Renal pelvis (tissue), 1 donor: ENCODE measurements at regions not wholly inside any gene's neighbourhood (a gene's known extent, or its start where the extent isn't known, plus 50 kb on each side); places are given as distances from the start of the nearest gene placed in this dataset.

Experiments
- DNase-seq: peaks from one replicate; pipeline ENCODE4 v3.0.0-alpha.2; 2013

DNA sequence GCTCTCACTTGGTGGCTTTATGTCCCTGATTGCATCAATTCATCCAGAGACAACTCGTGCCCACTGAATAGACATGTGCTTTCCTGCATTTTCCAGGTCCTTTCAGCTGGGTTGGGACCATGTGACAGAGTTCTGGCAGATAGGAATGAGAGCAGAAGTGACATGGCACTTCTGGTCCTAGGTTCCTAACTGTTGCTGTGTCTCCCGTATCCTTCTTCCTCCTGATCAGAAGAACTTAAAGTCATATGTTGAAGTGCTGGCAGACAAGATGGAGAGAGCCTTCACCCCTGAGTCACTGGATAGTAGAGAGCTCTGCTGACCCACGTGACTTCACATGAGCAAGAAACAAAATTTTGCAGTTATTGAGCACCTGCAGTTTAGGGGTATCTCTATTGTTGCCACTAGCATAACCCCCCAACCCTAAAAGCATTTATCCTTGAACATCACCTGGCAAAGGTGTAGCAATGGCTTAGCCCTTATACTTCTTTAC is 80.0 kb downstream of the NREP start:
- no peak for DNase-seq

DNA sequence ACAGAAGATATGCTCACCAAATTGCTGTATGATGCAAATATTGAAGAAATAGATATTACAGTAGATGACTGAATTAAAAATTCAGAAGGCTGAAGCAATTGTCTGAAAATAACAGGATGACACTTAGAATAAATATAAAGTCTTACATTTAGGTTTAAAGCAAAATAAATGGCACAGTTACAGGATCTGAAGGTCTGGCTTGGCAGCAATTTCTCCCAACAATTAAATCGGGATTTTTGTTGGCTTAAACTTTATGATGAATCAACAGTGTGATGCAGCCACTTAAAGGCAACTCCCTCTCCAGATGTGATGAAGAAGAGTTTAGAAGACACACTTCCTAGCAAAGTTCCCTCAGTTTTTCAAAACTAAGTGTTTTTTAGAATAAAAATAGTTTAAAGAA is 80.5 kb downstream of the NREP start:
- no peak for DNase-seq

DNA sequence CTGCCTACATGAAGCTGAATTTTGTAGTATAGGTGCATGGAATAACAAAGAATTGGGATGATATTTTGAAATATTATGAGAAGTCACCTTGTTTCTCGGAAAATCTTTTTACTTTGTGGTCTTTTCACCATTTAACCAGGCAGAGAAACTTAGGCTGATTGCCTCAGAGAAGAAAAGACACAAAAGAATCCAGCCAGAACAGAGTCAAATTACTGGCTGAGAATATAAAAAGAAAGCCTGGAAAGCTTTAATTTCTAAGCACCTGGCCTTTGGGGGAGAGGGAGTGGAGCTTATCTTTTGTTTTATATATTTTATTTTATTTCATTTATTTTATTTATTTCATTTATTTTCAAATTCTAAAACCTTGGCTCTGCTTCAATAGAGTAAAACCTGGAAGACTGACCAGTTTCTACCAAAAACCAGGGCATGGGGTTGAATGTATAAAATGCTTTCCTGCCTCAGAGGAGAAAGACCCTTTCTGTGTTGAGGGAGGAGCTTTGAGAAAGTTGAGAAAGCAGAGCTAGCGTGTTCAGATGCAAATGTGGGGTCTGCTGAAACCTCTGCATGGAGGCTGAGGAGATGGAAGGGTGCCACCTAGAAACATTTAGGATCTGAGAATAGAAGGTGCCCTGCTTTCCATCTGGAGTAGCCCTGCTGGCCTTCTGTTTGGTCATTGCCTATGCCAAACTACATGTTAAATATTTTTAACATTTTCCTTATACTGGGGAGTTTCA is 81.6 kb downstream of the NREP start:
- no peak for DNase-seq

DNA sequence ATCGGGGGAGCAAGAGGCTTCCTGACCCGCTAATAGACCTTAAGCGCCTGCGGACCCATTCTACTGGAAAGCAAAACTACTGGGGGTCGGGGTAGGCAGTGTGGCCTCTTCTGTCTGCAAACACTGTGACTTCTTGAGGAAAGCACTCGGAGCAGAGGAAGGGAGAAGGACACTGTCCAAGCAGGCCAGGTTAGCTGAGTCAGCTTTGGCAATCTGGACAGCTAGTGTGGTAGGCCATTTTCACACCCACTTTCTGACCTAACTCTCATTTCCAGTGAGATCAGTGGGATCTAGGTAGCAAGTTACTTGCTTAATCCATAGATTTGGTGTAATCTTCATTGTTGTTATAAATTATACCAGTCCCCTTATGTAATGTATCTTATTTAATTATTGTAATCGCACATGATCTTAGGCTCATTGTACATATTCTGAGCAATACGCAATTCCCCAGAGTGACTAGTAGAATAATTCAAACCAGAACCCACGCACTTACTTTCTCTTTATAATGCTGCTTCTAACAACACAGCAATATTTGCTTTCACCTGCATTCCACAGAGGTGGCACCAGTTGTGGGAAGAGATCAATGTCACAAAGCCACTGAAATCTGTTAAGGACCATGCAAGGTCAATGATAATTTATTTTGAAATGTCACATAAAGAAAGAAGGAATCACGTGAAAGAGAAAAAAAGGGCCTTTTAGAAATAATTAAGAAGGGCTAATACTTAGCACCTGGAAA is 82.9 kb downstream of the NREP start:
- DNase-seq = no peak

DNA sequence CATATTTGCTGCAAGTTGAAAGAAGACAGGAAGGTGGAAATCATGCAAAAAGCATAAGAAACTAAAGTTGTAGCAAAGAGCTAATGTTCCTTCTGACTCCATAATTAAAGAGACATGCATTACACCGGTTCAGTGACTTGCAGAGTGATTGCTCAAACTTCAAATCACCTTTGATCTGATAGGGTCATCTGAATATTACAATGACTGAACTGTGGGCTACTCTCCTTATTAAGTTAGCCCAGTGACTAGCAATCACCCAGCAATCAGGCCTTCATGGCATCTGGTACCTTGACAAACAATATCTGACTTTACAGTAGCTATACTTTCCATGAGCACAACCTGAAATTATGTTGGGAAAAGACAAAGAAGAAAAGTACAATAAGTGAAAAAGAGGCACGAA is 84.9 kb downstream of the NREP start:
- no peak for DNase-seq

DNA sequence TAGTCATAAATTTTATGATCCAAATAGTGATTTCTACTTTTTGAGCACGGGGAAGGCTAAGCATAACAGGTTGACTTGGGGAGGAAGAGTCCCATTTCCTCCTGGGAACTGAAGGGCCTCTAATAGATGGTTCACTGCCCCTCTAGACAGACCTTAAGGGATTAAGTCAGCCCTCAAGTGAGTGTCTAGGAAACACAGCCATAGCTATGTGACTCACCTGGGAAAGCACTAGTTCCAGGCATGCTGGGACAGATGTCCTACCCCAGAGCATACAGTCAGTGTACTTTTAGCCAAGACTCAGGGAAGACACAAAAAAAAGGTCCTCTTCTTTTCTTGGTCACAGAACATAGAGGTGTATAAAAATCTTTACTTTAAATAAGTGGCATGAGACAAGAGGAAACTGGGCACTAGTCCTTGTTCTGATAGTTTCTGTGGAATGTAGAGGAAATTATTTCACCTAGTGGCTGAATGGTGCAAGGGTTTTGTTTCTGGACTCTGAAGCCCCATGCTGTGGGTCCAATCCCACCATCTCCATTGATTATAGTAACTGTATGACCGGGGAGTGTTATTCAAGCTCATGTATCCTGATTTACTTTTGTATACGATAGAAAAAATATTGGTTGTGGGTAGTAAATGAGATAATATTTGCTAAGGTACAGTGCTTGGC is 86.0 kb downstream of the NREP start:
- DNase-seq = no peak

DNA sequence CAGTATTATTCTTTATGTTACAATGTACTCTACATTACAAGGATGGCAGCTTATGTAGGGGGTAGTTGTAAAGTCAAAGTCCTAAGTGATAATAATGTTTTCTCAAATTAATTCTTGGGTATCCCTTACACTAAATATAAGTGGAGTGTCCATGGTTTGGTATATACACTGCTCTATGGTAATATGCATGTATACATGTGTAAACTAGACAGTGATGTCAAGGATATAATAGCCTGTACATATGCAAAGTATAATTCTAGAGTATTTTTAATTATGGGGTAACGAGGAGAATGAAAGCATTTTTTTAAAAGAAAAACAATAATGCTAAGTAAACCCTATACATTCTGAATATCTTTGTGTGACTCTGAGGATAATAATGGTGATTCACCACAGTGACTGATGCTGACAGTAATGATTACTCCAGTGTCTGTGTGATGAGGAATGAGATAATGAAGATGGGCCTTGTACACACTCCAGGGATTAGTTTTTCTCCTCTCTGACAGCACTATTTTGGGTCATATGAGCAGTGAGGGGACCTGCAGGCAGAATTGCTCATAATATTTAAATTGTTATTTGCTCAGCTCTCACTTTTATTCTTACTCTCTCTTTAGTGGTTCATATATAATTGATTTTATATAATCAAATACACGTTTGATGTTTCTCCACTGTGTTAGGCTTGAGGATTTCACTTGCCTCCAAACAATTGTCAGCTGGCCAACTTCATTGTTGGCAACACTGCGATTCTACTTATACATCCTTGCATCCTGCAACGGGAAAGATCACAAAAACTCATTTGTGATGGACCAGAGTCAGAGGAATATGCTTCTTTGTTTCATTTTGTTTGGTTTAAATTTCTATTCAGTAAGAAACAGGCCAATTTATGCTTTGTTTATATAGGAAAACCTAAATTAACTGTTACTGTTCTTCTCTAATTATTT is 88.2 kb downstream of the NREP start:
- no peak for DNase-seq

DNA sequence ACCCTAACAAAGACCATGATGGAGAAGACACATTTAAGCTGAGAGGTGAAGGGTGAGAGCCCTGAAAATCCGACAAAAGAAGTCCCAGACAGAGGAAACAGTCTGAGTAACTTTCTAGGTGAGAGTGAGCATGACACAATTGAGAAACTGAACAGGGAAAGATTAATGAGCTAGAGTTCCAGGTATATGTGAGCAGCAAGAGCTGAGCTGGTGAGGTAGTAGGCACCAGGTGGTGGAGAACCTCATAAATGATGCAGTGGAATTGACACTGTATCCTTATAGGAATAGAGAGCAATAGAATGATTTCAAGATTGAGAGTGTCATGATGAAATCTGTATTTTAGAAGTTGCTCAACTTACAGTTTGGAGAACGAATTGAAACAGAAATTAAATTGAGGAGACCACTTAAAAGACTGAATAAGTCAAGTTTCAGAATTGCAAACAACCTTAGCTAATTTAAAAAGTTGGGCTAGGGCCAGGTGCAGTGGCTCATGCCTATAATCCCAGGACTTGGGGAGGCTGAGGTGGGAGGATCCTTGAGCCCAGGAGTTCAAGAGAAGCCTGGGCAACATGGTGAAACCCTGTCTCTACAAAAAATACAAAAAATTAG is 89.8 kb downstream of the NREP start:
- no peak for DNase-seq

DNA sequence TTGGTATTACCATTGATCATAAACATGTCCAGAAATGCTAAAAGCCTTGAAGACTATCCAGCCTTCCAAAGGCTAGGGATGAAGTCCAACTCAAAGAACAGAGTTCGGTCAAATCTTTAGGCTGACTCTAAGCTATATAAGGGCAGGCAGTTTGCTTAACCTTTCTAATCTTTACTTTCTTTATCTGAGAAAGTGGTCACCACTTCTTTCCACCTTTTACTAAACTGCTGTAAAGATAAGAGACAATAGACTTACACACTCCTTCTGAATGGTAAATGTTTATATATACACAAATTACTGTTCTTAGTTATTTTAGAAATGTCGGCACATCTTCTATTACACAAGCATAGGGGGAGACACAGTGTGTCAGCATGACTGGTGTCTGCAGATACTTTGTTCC is 100.4 kb downstream of the NREP start:
- DNase-seq = no peak

DNA sequence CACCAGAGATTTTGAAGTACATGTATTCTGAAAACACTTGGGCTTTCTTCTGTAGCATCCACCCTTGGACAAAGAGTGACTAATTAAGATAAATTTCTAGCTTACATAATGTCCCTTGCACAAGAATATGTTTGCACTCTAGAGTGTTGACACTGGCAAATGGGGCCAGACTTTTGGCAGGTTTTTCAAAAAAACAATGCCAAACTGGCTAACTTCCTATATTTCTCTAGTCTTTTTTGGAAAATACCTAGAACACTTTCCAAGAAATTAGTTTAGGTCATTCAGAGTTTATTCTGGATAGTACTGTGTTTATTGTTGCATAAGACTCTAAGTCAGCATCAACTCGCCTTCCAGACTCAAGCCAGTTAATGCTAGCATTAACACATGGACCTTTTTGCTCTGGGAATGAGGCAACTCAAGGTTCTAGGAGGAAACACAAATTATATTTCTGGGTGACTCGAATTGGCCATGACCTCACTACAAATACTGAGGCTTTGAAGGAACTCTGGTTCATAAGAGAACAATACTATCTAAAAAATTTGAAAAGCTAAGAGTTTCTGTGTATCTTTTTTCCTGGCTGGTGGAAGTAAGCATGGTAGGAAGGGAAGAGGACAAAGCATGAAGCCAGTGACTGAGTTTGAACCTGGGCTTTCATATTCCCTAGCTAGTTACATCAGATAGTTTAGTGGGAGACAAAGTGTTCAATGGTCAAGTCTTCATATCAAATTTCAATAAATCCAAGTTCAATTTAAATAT is 101.6 kb downstream of the NREP start:
- DNase-seq = no peak

DNA sequence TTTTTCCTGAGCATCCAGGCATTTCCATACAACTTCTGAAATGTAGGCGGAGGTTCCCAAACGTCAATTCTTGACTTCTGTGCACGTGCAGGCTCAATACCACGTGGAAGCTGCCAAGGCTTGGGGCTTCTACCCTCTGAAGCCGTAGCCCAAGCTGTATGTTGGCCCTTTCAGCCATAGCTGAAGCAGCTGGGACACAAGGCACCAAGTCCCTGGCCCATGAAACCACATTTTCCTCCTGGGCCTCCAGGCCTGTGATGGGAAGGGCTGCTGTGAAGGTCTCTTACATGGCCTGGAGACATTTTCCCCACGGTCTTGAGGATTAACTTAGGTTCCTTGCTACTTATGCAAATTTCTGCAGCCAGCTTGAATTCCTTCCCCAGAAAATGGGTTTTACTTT is 103.6 kb downstream of the NREP start:
- DNase-seq = no peak

DNA sequence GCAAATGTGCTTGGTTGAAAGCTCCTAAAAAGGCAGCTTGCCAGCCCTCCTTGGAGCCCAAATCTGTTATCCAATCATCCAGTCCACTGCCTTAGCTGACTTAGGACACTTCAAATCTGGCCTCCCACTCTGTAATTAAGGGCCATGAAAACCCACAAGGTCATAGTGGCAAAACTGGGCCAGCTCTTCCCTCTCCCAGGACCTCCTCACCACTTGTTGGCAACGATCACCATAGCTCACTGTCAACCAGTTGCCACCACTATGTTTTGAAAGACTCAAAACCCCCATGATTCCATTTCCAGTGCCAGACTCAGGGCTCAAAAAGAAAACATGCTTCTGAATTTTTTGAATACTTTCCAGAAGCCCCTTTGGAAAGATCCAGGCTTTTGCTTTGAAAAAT is 107.5 kb downstream of the NREP start:
- no peak for DNase-seq

DNA sequence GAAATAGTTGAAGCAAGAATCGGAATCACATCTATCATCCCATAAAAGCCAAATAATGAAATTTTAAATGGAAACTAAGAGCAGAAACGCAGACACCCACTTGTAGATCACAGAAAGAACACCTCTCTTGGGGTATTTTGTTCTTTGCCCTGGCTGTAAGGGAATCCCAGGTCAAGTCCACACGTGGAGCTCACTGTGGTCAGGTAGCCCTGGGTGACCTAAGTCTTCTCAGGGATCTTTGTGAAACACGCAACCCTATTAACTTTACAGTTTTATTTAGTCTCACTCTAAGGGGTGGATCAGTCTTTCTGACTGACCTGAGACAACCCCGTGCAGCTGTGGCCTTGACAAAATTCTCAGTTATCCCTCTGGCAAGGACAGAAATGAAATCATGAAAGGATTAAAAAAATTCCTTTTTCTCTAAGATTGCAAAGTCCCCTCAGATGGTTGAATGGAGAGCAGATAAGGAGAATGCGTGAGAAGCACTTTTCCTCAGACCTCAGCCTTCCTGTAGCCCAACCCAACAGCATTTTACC is 111.6 kb downstream of the NREP start:
- no peak for DNase-seq

DNA sequence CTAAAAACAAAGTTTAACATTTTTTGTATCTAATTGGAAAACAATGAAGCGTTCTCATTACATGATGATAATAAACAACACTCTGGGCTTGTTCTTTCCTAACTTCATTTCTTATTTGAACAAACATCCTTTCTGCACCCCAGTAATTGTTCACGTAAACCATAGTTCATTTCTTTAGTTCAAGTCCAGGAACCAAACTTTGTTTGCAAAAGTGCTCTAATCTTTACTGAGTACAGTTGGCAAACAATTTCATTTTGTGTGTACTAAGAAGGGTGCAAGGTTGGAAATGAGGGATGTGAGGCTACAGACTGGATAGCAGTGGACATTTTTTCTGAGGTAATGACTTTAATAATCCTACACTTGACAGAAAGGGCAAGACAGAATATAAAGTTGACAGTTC is 113.5 kb downstream of the NREP start:
- DNase-seq = no peak

DNA sequence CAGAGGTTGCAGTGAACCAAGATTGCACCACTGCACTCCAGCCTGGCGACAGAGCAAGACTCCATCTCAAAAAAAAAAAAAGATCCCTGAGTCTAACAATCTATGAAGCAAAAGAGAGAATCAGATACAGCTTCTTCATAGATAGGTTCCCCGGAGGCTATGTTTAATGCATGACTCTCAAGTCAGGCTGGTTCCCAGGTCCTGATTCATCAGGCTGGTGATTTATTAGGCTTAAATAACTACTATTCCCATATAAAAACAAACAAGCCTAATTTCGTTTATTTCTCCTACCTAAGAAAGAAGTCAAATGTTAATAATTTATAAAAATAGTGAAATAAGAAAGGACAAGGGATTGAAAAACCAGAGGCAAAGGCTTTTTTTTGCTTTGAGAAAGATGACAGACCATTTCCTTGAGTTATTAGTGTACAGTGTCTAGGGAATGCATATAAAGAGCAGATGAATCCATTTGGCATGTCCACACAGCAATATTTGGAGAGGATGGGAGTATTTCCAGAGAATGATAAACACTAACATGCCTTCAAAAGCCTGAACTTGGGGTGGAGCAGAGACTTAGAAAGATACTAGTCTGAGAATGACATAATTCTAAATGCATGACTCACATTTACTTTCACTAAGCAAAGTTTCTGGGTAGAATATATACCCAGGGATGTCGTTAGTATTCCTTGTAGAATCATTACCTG is 115.3 kb downstream of the NREP start:
- DNase-seq = no peak

DNA sequence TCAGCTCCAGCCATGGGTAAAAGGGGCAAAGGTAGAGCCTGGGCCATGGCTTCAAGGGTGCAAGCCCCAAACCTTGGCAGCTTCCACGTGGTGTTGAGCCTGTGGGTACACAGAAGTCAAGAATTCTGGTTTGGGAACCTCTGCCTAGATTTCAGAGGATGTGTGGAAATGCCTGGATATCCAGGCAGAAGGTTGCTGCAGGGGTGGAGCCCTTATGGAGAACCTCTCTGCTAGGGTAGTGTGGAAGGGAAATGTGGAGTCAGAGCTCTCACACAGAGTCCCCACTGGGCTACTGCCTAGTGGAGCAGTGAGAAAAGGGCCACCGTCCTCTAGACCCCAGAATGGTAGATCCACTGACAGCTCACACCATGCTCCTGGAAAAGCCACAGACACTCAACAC is 117.1 kb downstream of the NREP start:
- DNase-seq = no peak

DNA sequence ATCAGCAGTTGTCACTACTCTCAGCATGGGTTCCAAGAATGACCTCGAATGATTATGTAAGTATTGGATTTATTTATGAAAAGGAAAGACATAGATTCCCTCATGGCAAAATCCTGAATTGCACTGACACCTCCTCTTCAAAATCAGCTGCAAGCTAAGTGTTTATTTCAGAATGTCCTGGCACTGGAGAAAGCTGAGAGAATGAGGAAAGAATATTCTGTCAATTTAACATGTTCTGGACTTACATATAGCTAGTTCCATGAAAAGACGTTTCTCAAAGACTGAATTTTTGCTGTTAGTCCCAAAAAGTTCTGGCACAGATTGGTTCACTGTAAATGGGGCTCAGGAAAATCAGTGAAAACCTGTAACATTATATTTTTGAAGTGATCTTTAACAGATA is 120.3 kb downstream of the NREP start:
- DNase-seq = no peak

DNA sequence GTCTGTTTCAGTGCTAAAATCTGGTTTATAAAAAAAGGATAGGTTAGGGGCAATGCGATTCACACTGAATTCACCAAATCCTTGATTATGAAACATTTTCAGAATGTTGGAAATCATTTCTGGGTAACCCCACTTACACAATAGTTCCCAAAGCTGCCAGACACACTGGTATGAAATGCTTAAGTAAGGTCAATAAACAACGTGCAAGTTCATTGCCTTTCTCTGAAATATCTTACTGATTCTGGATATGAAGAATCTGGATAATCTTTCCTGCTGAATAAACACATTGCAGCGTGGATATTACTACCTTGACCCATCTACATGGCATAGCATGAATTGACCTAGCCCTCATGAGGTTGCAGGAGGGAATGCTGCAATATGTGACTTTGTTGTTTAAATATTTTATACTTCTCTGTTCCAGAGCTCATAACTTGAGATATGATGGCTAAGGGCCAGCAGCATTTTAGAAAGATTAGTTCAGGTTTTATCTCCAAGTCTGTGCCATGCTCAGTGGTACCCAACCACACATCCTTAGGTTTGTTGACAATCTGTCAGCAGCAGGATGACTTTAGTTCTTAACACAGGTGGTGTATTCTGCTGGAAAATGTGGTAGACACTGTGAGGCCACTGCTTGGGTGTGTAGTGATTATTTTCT is 121.0 kb downstream of the NREP start:
- no peak for DNase-seq
